ENCODE measurements at regions not wholly inside any gene's neighbourhood (a gene's known extent, or its start where the extent isn't known, plus 50 kb on each side); places are given as distances from the start of the nearest gene placed in this dataset.

DNA sequence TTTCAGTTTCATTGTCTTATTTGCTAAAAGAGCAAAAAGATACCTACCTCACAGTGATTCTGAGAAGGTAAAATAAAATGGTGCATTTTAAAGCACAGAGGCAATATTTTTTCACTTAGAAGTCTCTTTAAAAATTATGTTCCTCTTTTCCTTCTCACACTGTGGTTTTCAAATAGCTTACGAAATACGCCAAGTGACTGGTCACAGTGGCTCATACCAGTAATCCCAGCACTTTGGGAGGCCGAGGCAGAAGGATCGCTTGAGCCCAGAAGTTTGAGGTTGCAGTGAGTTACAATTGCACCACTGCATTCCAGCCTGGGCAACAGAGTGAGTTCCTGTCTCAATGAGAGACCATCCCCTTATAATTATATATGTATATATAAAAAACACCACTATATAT, 372.6 kb downstream of the FBXO8 start:
- no peak overlapping the region for H3K27ac ChIP-seq
- TF ChIP-seq, protein P1, sequence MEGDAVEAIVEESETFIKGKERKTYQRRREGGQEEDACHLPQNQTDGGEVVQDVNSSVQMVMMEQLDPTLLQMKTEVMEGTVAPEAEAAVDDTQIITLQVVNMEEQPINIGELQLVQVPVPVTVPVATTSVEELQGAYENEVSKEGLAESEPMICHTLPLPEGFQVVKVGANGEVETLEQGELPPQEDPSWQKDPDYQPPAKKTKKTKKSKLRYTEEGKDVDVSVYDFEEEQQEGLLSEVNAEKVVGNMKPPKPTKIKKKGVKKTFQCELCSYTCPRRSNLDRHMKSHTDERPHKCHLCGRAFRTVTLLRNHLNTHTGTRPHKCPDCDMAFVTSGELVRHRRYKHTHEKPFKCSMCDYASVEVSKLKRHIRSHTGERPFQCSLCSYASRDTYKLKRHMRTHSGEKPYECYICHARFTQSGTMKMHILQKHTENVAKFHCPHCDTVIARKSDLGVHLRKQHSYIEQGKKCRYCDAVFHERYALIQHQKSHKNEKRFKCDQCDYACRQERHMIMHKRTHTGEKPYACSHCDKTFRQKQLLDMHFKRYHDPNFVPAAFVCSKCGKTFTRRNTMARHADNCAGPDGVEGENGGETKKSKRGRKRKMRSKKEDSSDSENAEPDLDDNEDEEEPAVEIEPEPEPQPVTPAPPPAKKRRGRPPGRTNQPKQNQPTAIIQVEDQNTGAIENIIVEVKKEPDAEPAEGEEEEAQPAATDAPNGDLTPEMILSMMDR (conservative IDR thresholded peaks at IDR 0.05): no peak

DNA sequence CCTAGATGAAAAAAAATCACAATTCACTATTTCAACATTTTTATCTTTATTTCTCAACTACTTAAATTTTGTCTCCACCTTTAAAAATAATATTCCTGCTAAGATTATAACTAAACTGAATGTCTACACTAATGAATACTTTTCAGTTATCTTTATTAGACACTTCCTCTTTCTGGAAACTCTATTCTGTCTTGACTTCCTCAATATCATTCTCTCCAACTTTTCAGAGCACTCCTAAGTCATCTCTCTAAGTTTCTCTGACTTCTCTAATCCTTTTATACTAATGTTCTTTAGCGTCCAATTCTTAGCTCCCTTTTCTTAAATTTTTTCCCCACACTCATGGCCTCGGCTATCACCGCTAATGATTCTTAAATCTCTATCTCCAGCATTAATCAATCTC, 374.2 kb downstream of the FBXO8 start:
- H3K27ac ChIP-seq: no peak overlapping the region
- TF ChIP-seq, protein P1 (conservative IDR thresholded peaks at IDR 0.05): no peak

DNA sequence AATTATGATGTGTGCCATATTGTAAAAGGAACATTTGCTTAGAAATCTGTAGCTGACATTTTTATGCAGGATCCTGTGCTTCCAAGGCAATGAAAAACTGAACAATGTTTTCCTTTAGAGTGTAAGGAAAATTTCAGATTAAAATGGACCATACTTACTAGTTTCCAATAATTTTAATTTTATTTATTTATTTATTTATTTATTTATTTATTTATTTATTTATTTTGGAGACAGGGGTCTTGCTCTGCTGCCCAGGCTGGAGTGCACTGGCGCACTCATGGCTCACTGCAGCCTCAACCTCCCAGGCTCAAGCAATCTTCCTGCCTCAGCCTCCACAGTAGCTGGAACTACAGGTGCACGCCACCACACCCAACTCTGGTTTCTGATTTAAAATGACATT, 369.8 kb upstream of the HAND2 start:
- TF ChIP-seq, protein P1 (conservative IDR thresholded peaks at IDR 0.05): no peak
- H3K27ac ChIP-seq: no peak overlapping the region

DNA sequence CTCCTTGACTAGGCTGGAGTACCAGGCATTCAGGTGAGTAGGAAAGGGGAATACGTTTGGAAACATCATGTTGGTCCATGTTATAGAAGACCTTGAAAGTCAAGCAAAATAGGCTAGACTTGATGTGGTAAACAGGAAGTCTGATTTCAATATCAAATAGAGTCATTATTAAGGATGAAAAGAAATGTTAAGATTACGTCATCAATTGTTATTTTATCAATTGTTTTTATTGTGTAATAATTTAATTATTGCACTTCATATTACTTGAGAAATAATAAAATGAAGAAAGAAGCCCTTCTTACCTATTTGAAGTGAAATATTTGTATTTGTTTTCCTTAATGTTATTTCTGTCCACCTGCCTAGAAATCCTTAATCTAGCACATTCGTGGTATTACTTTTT, 361.0 kb upstream of the HAND2 start:
- TF ChIP-seq, protein P1 (conservative IDR thresholded peaks at IDR 0.05): no peak

DNA sequence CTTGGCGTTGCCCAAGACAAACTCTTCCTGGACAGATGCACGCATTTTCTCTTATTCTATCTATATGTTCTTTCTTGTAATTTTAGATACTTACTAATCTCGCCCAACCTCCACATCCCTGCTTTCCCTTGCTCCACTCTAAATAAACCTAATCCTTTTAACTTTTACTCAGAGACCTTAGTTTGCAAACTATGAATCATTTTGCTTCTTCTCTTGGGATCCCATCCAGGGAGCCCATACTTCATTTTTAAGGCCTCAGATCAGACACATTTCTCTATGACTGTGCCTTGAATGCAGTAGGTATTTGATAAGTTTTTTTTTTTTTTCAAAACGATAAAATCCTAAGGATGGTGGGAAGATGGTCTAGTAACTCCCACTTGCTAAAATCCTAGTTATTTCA, 353.8 kb upstream of the HAND2 start:
- H3K27ac ChIP-seq: no peak overlapping the region
- TF ChIP-seq, protein P1 (conservative IDR thresholded peaks at IDR 0.05): no peak

More for the DNA sequence above, 361.0 kb upstream of the HAND2 start:
- no peak overlapping the region for H3K27ac ChIP-seq

DNA sequence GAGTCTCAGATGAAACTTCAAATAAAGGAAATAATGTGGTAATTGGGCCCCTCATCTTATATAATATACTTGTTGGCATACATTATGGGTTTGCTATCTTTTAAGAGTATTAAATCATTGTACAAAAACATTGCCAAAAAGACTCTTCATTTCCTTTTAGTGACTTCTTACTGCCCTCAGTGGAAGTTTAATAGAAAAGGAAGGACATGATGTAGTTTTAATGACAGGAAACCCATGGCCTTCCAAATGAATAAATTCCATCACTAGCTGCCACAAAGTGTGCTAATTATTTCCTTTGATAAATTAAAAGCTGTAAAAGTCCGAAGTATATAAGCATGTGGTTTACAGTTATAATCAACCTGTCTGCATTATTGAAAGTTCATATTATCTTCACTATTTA, 350.9 kb upstream of the HAND2 start:
- H3K27ac ChIP-seq: no peak overlapping the region

DNA sequence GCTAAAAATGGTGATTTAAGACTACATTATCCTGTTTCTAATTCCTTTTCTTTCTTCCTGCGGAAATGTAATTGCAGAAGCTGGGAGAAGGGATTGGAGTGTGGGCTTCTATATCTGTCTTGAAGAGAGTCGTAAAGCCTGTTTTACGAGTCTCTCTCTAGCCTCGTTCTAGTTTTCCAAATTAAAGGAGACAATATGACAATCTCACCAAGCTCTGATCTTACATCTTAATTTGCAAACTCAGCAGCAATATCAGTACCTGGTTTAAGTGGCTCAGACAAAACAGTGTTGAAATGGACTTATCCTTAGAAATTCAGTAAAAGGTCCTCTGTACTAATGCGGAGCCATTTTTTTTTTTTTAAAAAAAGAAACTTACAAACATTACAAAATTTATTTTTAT, 349.5 kb upstream of the HAND2 start:
- TF ChIP-seq, protein P1 (conservative IDR thresholded peaks at IDR 0.05): no peak
- no peak overlapping the region; the same call in 1 of the 2 replicates for H3K27ac ChIP-seq

More for the DNA sequence above, 350.9 kb upstream of the HAND2 start:
- TF ChIP-seq, protein P1 (conservative IDR thresholded peaks at IDR 0.05): no peak

DNA sequence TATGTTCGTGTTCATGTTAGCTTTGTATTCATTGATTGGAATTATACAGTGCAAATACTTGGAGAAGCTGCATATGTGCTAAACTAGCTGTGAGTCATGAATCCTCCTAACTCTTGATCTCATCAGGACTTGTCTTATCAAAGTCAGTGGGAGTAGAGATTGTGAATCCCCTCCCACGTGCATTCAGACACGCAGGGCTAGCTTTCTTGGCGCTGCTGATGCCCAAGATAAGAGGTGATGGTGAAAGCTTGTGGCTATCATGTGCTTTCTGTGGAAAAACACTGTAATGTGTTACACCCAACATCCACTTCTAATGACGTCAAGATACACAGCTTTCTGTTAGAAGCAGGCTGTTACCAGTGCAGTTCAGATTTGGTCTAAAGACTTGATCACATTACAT, 348.7 kb upstream of the HAND2 start:
- TF ChIP-seq, protein P1 (conservative IDR thresholded peaks at IDR 0.05): no peak
- no peak overlapping the region for H3K27ac ChIP-seq
